NB4 (cell line): ENCODE measurements at regions not wholly inside any gene's neighbourhood (a gene's known extent, or its start where the extent isn't known, plus 50 kb on each side); places are given as distances from the start of the nearest gene placed in this dataset.
"Not testable (repeated sequence)": the region's sequence is repeated elsewhere in the genome, so short reads cannot be mapped to it uniquely, and the experiment has no call there.

ENCODE experiments used
- POLR2A ChIP-seq: IDR thresholded peaks from 2 replicates; pipeline ENCODE4 v1.6.1; 2011; ENCODE audit warnings: mild to moderate bottlenecking; ENCODE audit not compliant: insufficient read length; ENCODE audit errors: extremely low read depth
- TF ChIP-seq, protein P1 (sequence below): IDR thresholded peaks from 2 replicates; pipeline ENCODE4 v1.6.1; 2011; ENCODE audit warnings: low read depth, low read length
- TF ChIP-seq, protein P2 (sequence below): IDR thresholded peaks from one replicate; pipeline ENCODE4 v1.5.1; 2012; ENCODE audit warnings: low read depth, low read length

- TF ChIP-seq, protein P1, sequence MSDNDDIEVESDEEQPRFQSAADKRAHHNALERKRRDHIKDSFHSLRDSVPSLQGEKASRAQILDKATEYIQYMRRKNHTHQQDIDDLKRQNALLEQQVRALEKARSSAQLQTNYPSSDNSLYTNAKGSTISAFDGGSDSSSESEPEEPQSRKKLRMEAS = not testable (repeated sequence)
- TF ChIP-seq, protein P2, sequence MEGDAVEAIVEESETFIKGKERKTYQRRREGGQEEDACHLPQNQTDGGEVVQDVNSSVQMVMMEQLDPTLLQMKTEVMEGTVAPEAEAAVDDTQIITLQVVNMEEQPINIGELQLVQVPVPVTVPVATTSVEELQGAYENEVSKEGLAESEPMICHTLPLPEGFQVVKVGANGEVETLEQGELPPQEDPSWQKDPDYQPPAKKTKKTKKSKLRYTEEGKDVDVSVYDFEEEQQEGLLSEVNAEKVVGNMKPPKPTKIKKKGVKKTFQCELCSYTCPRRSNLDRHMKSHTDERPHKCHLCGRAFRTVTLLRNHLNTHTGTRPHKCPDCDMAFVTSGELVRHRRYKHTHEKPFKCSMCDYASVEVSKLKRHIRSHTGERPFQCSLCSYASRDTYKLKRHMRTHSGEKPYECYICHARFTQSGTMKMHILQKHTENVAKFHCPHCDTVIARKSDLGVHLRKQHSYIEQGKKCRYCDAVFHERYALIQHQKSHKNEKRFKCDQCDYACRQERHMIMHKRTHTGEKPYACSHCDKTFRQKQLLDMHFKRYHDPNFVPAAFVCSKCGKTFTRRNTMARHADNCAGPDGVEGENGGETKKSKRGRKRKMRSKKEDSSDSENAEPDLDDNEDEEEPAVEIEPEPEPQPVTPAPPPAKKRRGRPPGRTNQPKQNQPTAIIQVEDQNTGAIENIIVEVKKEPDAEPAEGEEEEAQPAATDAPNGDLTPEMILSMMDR = not testable (repeated sequence)
- not testable (repeated sequence) for TF ChIP-seq POLR2A
These were observed 215.1 kb upstream of the UBE2E3 start for GRCh38 chr2:180765316-180765715.
